Right cardiac atrium (tissue), 5 donors: ENCODE measurements at regions not wholly inside any gene's neighbourhood (a gene's known extent, or its start where the extent isn't known, plus 50 kb on each side); places are given as distances from the start of the nearest gene placed in this dataset.

Experiments used
- ATAC-seq, 2 donors: fragments of 200-7000 bp; cut with Tn5 transposase; one replicate each; pipeline versions ENCODE4 v1.8.0 to v1.9.1; 2020; ENCODE audit warnings: moderate library complexity in 2 of 2, mild to moderate bottlenecking in 1 of 2
- DNase-seq, 3 donors: peaks; one replicate each; pipeline ENCODE4 v3.0.0-alpha.2; 2020
- H3K27ac ChIP-seq: one replicate; pipeline ENCODE4 v1.5.1; 2013; ENCODE audit warnings: mild to moderate bottlenecking, low read length, control low read depth, moderate library complexity
- H3K27me3 ChIP-seq: one replicate; pipeline ENCODE4 v1.6.1; 2013; ENCODE audit not compliant: control insufficient read depth, insufficient read depth
- H3K4me1 ChIP-seq: one replicate; pipeline ENCODE4 v1.6.1; 2013; ENCODE audit warnings: low read length; ENCODE audit not compliant: control insufficient read depth, insufficient read depth
- H3K4me3 ChIP-seq: one replicate; pipeline ENCODE4 v1.5.1; 2013; ENCODE audit warnings: low read length, control low read depth
- H3K9me3 ChIP-seq: one replicate; pipeline ENCODE4 v1.6.1; 2013; ENCODE audit warnings: low read length; ENCODE audit not compliant: control insufficient read depth
- WGBS: extraction: QIAGEN DNeasy Blood & Tissue Kit; methylation state at CpG from one replicate; pipeline ENCODE4 v1.1.7; 2013; 5-methylcytosine and 5-hydroxymethylcytosine counted together
- intact Hi-C, 4 donors: fragments of 100-400 bp; cut with DNase I; formaldehyde crosslinking; loops; one replicate each; pipeline versions ENCODE4 v1.11.0 to v1.14.0; 2022 to 2023
- donor health status: healthy with polysubstance abuse.
- donor health status: DM: no; HTN: yes; CAD: no.
- donor health status: DM: no; HTN: no; CAD: no.
- donor health status: DM: no; HTN: yes; CAD: no; lungs with severe emphysema.
- donor health status: DM: yes; HTN: yes; CAD: no.

GRCh38 chr20:4299773-4300172, 50.7 kb upstream of the ADRA1D start:
- Histone ChIP-seq H3K9me3 (no peaks in the 10 kb centered on the region), H3K4me1 (no peaks in the 10 kb centered on the region), H3K27me3 (no peaks in the 10 kb centered on the region), H3K27ac (no peak overlapping the region), H3K4me3 (no peak overlapping the region)
- intact Hi-C loops: no loop called here
- DNase-seq (no peak), ATAC-seq (no peak)
- 53% methylated on average over 2 of the region's 2 CpGs for WGBS

- intact Hi-C loops: no loop called here
- ATAC-seq (no peak), DNase-seq (no peak)
- Histone ChIP-seq H3K9me3 (no peaks in the 10 kb centered on the region), H3K4me1 (no peaks in the 10 kb centered on the region), H3K27me3 (no peaks in the 10 kb centered on the region), H3K27ac (no peak overlapping the region), H3K4me3 (no peak overlapping the region)
- 89% methylated on average over 1 of the region's 1 CpG for WGBS
Measured at GRCh38 chr20:4299216-4299615, 50.1 kb upstream of the ADRA1D start.
